ENCODE measurements at regions not wholly inside any gene's neighbourhood (a gene's known extent, or its start where the extent isn't known, plus 50 kb on each side); places are given as distances from the start of the nearest gene placed in this dataset.

DNA sequence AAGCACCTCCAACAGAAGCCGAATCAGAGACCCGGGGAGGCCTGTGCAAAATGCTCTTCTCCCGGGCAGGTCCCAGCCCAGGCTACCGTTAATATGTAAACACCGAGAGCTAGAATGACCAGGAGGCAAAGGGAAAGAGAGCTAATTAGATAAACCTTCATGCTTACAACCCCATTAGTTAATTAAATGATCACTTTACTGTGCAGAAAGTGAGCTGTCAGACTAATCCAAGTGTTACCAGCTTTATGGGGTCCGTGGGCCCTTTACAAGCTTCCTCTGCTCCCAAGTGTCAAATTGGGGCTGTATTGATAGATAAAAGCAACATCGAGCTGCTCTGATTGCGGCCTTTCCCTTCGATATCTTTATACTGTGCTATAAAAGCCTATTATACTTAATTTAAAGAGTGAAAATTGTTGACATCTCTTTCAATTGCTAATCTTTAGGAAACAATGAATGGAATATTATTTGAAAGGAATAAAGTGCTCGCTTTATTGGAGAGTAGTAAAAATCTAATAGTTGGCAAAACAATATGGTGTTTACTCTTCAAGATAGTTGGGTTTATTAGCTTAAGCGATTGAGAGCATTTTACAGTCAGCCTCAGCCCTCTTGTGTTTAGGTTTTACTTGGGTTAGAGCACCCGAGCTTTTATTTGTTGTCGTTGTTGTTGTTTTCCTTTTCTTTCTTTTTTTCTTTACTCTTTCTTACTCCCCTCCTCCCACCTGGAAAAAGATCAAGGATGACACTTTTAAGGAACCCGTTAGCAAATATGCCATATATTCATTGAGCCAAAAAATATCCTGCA is 189.3 kb upstream of the GPR12 start:
- 31% methylated on average over 14 of the region's 14 CpGs for WGBS (ENCODE audit: low lambda C conversion rate, missing lambda C conversion rate)
- no peak overlapping the region for H3K4me3 ChIP-seq
- TF ChIP-seq, protein P1, sequence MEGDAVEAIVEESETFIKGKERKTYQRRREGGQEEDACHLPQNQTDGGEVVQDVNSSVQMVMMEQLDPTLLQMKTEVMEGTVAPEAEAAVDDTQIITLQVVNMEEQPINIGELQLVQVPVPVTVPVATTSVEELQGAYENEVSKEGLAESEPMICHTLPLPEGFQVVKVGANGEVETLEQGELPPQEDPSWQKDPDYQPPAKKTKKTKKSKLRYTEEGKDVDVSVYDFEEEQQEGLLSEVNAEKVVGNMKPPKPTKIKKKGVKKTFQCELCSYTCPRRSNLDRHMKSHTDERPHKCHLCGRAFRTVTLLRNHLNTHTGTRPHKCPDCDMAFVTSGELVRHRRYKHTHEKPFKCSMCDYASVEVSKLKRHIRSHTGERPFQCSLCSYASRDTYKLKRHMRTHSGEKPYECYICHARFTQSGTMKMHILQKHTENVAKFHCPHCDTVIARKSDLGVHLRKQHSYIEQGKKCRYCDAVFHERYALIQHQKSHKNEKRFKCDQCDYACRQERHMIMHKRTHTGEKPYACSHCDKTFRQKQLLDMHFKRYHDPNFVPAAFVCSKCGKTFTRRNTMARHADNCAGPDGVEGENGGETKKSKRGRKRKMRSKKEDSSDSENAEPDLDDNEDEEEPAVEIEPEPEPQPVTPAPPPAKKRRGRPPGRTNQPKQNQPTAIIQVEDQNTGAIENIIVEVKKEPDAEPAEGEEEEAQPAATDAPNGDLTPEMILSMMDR (IDR thresholded peaks at IDR 0.05; ENCODE audit: poor library complexity), result no peak
- TF ChIP-seq EZH2 (IDR thresholded peaks at IDR 0.05; ENCODE audit: borderline replicate concordance), result no peak
- peak; percentile 75 for TF ChIP-seq EZH2phosphoT487 (IDR thresholded peaks at IDR 0.05; ENCODE audit: low read depth, severe bottlenecking, unreplicated experiment)
- no peaks in the 10 kb centered on the region for H3K9me3 ChIP-seq (ENCODE audit: low read depth)
- H3K9me2 ChIP-seq (replicated peaks; ENCODE audit: insufficient read depth), result no peaks in the 10 kb centered on the region
- H3K4me1 ChIP-seq (ENCODE audit: insufficient read depth), result peaks cover 23% of the 10 kb centered on the region
- H2AFZ ChIP-seq, result no peak overlapping the region
- H4K20me1 ChIP-seq (ENCODE audit: insufficient read depth, poor library complexity, severe bottlenecking), result no peaks in the 10 kb centered on the region
- no peak for DNase-seq (ENCODE audit: low spot score)
- peak overlapping the region; percentile 6 for H3K4me2 ChIP-seq
- H3K79me2 ChIP-seq, result no peaks in the 10 kb centered on the region
- no peaks in the 10 kb centered on the region for H3K27me3 ChIP-seq
- no peaks in the 10 kb centered on the region for H3K36me3 ChIP-seq (replicated peaks; ENCODE audit: insufficient read depth, low read depth)
- H3K27ac ChIP-seq, result peak overlapping the region; percentile 90

DNA sequence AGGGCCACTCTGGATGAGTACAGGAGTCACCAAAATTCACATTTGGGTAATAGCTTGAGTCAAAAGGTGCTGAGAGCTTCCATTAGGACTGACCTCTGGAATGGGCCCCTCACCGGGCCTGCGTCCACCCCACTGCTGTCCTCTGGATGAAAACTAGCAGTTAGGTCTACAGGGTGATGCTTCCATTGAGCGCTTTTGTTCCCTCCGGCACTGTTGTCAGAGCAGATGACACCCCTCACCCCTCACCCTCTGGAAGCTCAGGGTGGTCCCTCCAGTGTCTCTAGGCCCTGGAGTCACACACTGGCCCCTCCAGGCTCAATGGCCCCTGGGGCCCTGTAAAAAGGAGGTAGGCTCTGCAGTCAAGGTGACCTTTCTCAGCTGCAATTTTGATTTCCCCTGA is 187.8 kb upstream of the GPR12 start:
- no peaks in the 10 kb centered on the region for H3K36me3 ChIP-seq (replicated peaks; ENCODE audit: insufficient read depth, low read depth)
- H3K9me2 ChIP-seq (replicated peaks; ENCODE audit: insufficient read depth), result no peaks in the 10 kb centered on the region
- 90% methylated on average over 4 of the region's 4 CpGs for WGBS (ENCODE audit: low lambda C conversion rate, missing lambda C conversion rate)
- H3K9me3 ChIP-seq (ENCODE audit: low read depth), result no peaks in the 10 kb centered on the region
- no peaks in the 10 kb centered on the region for H4K20me1 ChIP-seq (ENCODE audit: insufficient read depth, poor library complexity, severe bottlenecking)
- no peak for TF ChIP-seq EZH2phosphoT487 (IDR thresholded peaks at IDR 0.05; ENCODE audit: low read depth, severe bottlenecking, unreplicated experiment)
- DNase-seq (ENCODE audit: low spot score), result no peak
- H3K79me2 ChIP-seq, result no peaks in the 10 kb centered on the region
- H3K4me3 ChIP-seq, result no peak overlapping the region
- H3K27ac ChIP-seq, result no peak overlapping the region
- no peak overlapping the region for H3K4me2 ChIP-seq
- peaks cover 20% of the 10 kb centered on the region for H3K4me1 ChIP-seq (ENCODE audit: insufficient read depth)
- H2AFZ ChIP-seq, result no peak overlapping the region
- H3K27me3 ChIP-seq, result no peaks in the 10 kb centered on the region

DNA sequence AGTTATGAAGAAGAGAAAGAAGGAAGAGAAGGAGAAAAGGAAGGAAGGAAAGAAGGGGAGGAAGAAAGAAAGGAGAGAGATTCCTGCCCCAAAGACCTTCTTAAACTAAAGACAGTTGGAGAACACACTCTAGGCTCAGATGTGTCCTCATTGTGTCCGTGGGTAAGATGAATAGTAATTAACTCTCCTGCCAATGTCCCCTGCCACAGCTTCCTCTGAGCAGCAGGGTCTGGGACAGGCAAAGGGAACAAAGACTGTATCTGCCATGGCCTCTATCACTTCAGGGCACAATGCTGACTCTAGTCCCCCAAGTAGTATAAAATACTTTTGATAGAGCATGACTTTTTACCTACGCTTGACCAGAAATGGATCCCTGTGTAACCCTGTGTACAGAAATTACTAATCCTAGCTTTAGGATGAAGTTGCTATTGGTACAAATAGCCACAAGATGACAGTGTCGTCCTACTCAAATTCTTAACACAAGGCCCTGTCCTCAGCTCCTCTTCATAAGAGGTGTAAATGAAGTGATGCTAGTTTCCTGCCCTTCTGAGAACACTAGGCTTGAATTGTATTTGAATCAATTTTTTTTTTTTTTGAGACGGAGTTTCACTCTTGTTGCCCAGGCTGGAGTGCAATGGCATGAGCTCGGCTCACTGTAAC is 186.2 kb upstream of the GPR12 start:
- Histone ChIP-seq H3K9me2 (replicated peaks; ENCODE audit: insufficient read depth) (no peaks in the 10 kb centered on the region), H2AFZ (no peak overlapping the region), H3K4me3 (no peak overlapping the region), H4K20me1 (ENCODE audit: insufficient read depth, poor library complexity, severe bottlenecking) (no peaks in the 10 kb centered on the region), H3K27me3 (no peaks in the 10 kb centered on the region), H3K9me3 (ENCODE audit: low read depth) (no peaks in the 10 kb centered on the region), H3K27ac (no peak overlapping the region), H3K4me2 (no peak overlapping the region), H3K36me3 (replicated peaks; ENCODE audit: insufficient read depth, low read depth) (no peaks in the 10 kb centered on the region), H3K79me2 (no peaks in the 10 kb centered on the region), H3K4me1 (ENCODE audit: insufficient read depth) (peaks cover 14% of the 10 kb centered on the region)
- TF ChIP-seq, protein P1 (IDR thresholded peaks at IDR 0.05; ENCODE audit: poor library complexity), result peak; percentile 83
- no peak for TF ChIP-seq EZH2phosphoT487 (IDR thresholded peaks at IDR 0.05; ENCODE audit: low read depth, severe bottlenecking, unreplicated experiment)
- 50% methylated on average over 5 of the region's 5 CpGs for WGBS (ENCODE audit: low lambda C conversion rate, missing lambda C conversion rate)
- peak; percentile 74 for DNase-seq (ENCODE audit: low spot score)

DNA sequence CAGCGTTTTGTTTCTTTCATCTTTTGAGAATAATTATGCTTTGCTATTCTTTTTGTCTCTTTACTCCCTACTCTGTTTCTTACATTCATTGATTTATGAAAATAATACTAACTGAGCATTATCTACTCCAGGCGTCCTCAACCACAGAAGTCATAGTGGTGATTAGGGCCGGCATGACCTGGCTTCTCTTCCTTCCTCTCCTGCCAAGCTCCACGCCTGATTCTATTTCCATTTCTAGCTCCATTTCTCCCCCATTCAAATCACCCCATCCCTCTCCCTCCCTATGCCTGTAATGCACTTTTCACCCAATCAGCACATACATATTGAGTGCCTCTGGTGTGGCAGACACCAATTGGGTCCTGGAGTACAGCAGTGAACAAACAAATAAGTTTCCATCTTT is 183.2 kb upstream of the GPR12 start:
- no peaks in the 10 kb centered on the region for H3K79me2 ChIP-seq

More for the DNA sequence above, 183.2 kb upstream of the GPR12 start:
- no peaks in the 10 kb centered on the region for H3K9me3 ChIP-seq (ENCODE audit: low read depth)
- H2AFZ ChIP-seq, result no peak overlapping the region
- H3K27me3 ChIP-seq, result no peaks in the 10 kb centered on the region
- no peak overlapping the region for H3K4me3 ChIP-seq
- TF ChIP-seq, protein P1 (IDR thresholded peaks at IDR 0.05; ENCODE audit: poor library complexity), result no peak
- TF ChIP-seq EZH2phosphoT487 (IDR thresholded peaks at IDR 0.05; ENCODE audit: low read depth, severe bottlenecking, unreplicated experiment), result no peak
- TF ChIP-seq EZH2 (IDR thresholded peaks at IDR 0.05; ENCODE audit: borderline replicate concordance), result no peak
- no peak overlapping the region for H3K4me2 ChIP-seq
- WGBS (ENCODE audit: low lambda C conversion rate, missing lambda C conversion rate), result 84% methylated on average over 4 of the region's 4 CpGs
- DNase-seq (ENCODE audit: low spot score), result no peak
- peaks cover 4% of the 10 kb centered on the region for H3K4me1 ChIP-seq (ENCODE audit: insufficient read depth)
- H3K27ac ChIP-seq, result no peak overlapping the region
- no peaks in the 10 kb centered on the region for H4K20me1 ChIP-seq (ENCODE audit: insufficient read depth, poor library complexity, severe bottlenecking)
- H3K36me3 ChIP-seq (replicated peaks; ENCODE audit: insufficient read depth, low read depth), result no peaks in the 10 kb centered on the region
- no peaks in the 10 kb centered on the region for H3K9me2 ChIP-seq (replicated peaks; ENCODE audit: insufficient read depth)
